HG02798 (cell line): ENCODE measurements at regions not wholly inside any gene's neighbourhood (a gene's known extent, or its start where the extent isn't known, plus 50 kb on each side); places are given as distances from the start of the nearest gene placed in this dataset.

Source experiments
- ATAC-seq: cut with Tn5 transposase; IDR thresholded peaks from one replicate; pipeline ENCODE4 v1.9.1; 2021; ENCODE audit warnings: mild to moderate bottlenecking; ENCODE audit not compliant: unreplicated experiment, poor library complexity

- no peak for ATAC-seq
Measured at GRCh38 chr5:110104060-110104725, 414.5 kb downstream of the MAN2A1 start.

GRCh38 chr5:110104726-110105669 lies 415.3 kb downstream of the MAN2A1 start:
- no peak for ATAC-seq

- ATAC-seq: no peak
Measured at GRCh38 chr5:110105692-110106091, 416.0 kb downstream of the MAN2A1 start.

- ATAC-seq: no peak
Measured at GRCh38 chr5:110106750-110107149, 417.0 kb downstream of the MAN2A1 start.

GRCh38 chr5:110108520-110108919 lies 418.8 kb downstream of the MAN2A1 start:
- ATAC-seq: no peak

GRCh38 chr5:110109667-110110066 lies 419.9 kb downstream of the MAN2A1 start:
- no peak for ATAC-seq

- ATAC-seq: no peak
Measured at GRCh38 chr5:110112348-110112747, 422.6 kb downstream of the MAN2A1 start.

- no peak for ATAC-seq
Measured at GRCh38 chr5:110115503-110115902, 425.8 kb downstream of the MAN2A1 start.

GRCh38 chr5:110116539-110116938 lies 426.8 kb downstream of the MAN2A1 start:
- ATAC-seq: no peak

- ATAC-seq: no peak
Measured at GRCh38 chr5:110134963-110135935, 445.5 kb downstream of the MAN2A1 start.

- no peak for ATAC-seq
Measured at GRCh38 chr5:110150199-110150598, 460.5 kb downstream of the MAN2A1 start.

GRCh38 chr5:110159202-110159601 lies 469.5 kb downstream of the MAN2A1 start:
- no peak for ATAC-seq

GRCh38 chr5:110161162-110161561 lies 471.4 kb downstream of the MAN2A1 start:
- ATAC-seq: no peak

GRCh38 chr5:110165366-110165765 lies 475.6 kb downstream of the MAN2A1 start:
- no peak for ATAC-seq

GRCh38 chr5:110167384-110167783 lies 477.7 kb downstream of the MAN2A1 start:
- ATAC-seq: no peak

GRCh38 chr5:110169461-110169860 lies 479.7 kb downstream of the MAN2A1 start:
- no peak for ATAC-seq

GRCh38 chr5:110177729-110178128 lies 488.0 kb downstream of the MAN2A1 start:
- no peak for ATAC-seq

GRCh38 chr5:110179321-110179720 lies 489.6 kb downstream of the MAN2A1 start:
- no peak for ATAC-seq

- no peak for ATAC-seq
Measured at GRCh38 chr5:110194191-110194590, 504.5 kb downstream of the MAN2A1 start.

GRCh38 chr5:110195288-110195687 lies 505.6 kb downstream of the MAN2A1 start:
- no peak for ATAC-seq
